SK-N-MC (cell line): ENCODE measurements at regions not wholly inside any gene's neighbourhood (a gene's known extent, or its start where the extent isn't known, plus 50 kb on each side); places are given as distances from the start of the nearest gene placed in this dataset.
"Not testable (repeated sequence)": the region's sequence is repeated elsewhere in the genome, so short reads cannot be mapped to it uniquely, and the experiment has no call there.

Experiments used
- DNase-seq: peaks from one replicate; pipeline ENCODE4 v3.0.0-alpha.2; 2011; ENCODE audit warnings: low read depth, low spot score
- H3K27ac ChIP-seq: fragments of 200-600 bp; sonication (generic); 2 replicates; pipeline ENCODE4 v1.5.1; 2016; ENCODE audit warnings: mixed run types
- H3K36me3 ChIP-seq: fragments of 200-600 bp; sonication (generic); 2 replicates; pipeline ENCODE4 v1.6.1; 2017; ENCODE audit warnings: antibody characterized with exemption, low read length, mixed read lengths; ENCODE audit not compliant: insufficient read depth
- H3K4me3 ChIP-seq: fragments of 200-600 bp; sonication (generic); 2 replicates; pipeline ENCODE4 v1.5.1; 2016
- H3K9ac ChIP-seq: fragments of 200-600 bp; sonication (generic); 2 replicates; pipeline ENCODE4 v1.8.0; 2017; ENCODE audit warnings: mixed run types, mixed read lengths; ENCODE audit not compliant: insufficient read length
- H3K9me3 ChIP-seq: fragments of 200-600 bp; sonication (generic); 2 replicates; pipeline ENCODE4 v1.6.1; 2017; ENCODE audit warnings: low read depth, mild to moderate bottlenecking, antibody characterized with exemption, low read length, moderate library complexity, mixed read lengths
- EZH2 ChIP-seq: fragments of 200-600 bp; sonication (generic); IDR thresholded peaks from one replicate; pipeline ENCODE4 v1.6.1; 2017; ENCODE audit warnings: antibody characterized with exemption
- FOXP2 ChIP-seq: optimal IDR thresholded peaks from 2 replicates; pipeline ENCODE3; 2011; ENCODE audit warnings: mild to moderate bottlenecking, moderate library complexity; ENCODE audit not compliant: insufficient read depth; ENCODE audit errors: extremely low read length, control extremely low read depth
- POLR2AphosphoS5 ChIP-seq: IDR thresholded peaks from 2 replicates; pipeline ENCODE4 v1.6.1; 2012; ENCODE audit warnings: mild to moderate bottlenecking, low read depth, low read length, borderline replicate concordance

DNA sequence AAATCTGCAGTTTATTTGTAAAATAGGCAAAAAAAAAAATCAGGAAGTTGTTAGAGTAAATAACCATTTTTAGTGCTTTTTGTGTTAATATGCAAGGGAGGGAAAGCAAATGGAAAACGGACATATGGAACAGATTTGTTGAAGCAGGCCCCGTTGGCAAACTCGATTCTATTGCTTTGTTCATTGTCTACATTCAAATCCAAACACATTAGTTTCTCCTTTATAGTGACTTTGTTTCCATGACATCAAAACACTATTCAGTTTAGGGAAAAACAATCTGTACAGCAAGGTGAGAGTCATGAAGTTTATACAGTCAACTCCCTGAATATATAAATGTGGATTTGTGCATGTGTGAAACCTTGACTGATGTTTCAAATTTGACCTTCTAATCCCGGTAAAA, 142.2 kb downstream of the FAM47A start:
- Histone ChIP-seq H3K9ac (no peak overlapping the region), H3K27ac (no peak overlapping the region), H3K9me3 (no peaks in the 10 kb centered on the region), H3K36me3 (no peaks in the 10 kb centered on the region), H3K4me3 (no peak overlapping the region; the same call in 1 of the 2 replicates)
- TF ChIP-seq EZH2 (no peak), FOXP2 (no peak), POLR2AphosphoS5 (no peak)
- DNase-seq: no peak

DNA sequence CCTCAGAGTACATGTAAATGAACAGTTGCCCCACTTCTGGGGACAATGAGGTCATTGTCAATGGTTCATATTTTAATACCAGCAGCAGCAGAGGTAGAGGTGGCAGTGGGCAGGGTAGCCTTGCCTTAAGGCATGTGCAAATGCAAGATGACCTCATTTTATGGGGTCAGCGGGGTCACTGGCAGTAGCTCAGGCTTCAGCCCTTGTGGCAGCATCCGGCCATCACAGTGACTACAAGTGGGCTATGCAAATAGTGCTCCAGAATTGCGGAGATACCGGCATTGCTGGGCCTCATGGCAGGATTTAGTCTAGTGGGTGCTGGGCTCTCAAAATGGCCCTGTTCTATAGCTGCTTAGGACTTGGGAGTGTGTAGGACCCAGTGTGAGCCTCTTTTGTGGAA, 144.7 kb downstream of the FAM47A start:
- no peak for TF ChIP-seq EZH2
- TF ChIP-seq FOXP2: no peak
- TF ChIP-seq POLR2AphosphoS5: no peak
- no peak overlapping the region for H3K9ac ChIP-seq
- H3K27ac ChIP-seq: no peak overlapping the region
- no peaks in the 10 kb centered on the region for H3K9me3 ChIP-seq
- H3K36me3 ChIP-seq: no peaks in the 10 kb centered on the region
- H3K4me3 ChIP-seq: no peak overlapping the region
- DNase-seq: no peak

DNA sequence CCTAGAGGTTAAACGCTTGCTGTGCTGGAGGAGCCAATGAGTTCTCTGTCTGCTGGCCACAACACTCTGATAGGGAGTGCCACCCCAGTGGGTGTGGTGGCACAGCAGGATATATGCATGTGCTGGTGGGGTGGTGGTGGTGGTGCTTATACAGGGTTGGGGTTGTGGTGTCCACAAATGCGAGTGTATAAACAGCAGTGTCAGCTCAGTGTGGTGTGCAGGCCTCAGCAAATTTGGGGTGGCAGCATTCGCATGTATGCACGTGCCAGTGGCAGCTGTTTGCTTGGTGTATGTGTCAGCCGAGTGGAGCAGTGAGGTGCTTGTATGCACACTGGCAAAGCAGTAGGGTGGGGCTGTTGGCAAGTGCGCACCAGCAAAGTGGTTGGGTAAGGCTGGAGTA, 157.4 kb downstream of the FAM47A start:
- TF ChIP-seq EZH2 (no peak), FOXP2 (no peak), POLR2AphosphoS5 (no peak)
- Histone ChIP-seq H3K36me3 (no peaks in the 10 kb centered on the region), H3K27ac (no peak overlapping the region), H3K9me3 (no peaks in the 10 kb centered on the region), H3K4me3 (no peak overlapping the region), H3K9ac (no peak overlapping the region)
- no peak for DNase-seq

DNA sequence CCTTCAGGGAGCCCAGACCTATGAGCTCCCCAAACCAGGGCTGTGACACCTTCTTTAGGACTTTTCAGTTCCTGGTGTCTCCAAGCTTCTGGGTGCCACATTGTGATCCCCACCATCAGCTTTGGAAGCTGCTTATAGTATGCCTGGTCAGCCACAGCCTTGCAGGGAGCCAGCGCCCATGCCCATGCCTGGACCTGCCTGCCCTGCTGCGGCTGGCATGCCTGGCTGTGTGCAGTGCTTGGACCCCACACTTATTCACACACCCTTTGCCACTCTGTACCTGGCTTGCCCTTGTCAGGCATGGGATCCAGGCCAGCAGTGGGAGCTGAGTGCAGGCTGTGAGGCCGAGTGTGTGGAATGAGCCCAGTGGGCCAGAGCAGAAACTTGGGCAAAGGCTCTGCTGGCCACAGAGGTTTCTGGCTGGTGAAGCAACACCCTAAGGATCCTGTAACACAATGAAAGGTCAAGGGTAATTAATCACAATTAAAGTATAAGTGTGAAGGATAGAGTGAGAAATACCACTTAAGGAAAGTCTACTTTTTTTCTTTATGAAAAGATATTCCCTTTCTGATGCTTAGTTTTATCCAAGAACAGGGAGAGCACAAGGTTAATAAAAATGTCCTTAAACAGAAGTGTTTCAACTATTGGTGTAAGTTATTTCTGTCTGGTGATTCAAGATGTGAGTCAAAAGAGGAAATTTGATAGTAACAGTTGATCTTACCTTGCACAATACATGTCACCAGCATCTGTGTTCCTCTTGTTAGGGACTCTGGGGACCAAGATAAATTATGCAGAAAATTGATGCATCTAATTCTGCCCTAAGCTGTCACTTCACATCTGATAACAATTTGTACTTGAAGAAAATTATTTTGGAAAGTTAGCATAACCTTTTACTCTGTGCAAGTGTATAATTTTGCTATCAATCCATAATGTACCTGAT, 161.8 kb downstream of the FAM47A start:
- DNase-seq: no peak
- Histone ChIP-seq H3K4me3 (no peak overlapping the region), H3K36me3 (no peaks in the 10 kb centered on the region), H3K9me3 (no peaks in the 10 kb centered on the region), H3K27ac (no peak overlapping the region), H3K9ac (no peak overlapping the region)
- TF ChIP-seq POLR2AphosphoS5 (no peak), FOXP2 (no peak), EZH2 (no peak)

DNA sequence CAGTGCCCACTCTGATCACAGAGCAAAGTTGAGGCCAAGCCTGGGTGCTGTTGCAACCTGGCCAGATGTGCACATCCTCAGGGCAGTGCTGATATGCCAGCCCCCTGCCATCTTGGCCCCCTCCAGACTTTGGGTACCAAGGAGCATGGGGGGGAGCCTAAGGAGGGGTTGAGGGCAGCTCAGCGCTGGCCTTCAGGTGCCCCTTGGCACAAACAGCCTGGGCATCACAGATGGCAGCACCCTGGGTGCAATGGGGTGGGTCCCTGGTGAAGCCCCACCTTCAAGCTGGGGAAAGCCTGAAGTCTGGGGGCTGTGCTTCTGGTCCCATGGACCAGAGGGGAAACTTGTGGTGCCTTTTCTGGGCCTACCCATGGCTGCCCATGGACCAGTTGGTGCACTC, 163.0 kb downstream of the FAM47A start:
- no peak overlapping the region for H3K4me3 ChIP-seq
- TF ChIP-seq FOXP2: no peak
- TF ChIP-seq POLR2AphosphoS5: no peak
- no peak for TF ChIP-seq EZH2
- no peak overlapping the region for H3K27ac ChIP-seq
- no peak overlapping the region for H3K9ac ChIP-seq
- no peaks in the 10 kb centered on the region for H3K36me3 ChIP-seq
- DNase-seq: no peak
- no peaks in the 10 kb centered on the region for H3K9me3 ChIP-seq

DNA sequence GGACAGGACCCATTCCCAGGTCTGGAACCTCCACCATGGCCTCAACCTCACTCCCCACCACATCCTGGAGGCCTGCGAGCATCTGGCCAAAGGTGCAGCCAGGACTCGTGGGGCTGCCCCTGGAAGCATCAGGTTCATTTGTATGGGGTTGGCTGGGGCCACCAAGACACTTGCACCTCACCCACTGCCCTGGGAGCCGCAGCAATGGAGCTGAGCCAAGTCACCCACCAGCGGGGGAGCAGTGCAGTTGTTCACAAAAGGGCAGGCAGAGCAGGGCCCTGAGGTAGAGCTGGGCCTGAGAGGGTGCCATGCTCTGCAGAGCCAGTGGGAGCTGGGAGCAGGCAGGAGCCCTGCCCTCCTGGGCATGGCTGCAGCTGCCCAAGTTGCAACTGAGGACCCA, 163.5 kb downstream of the FAM47A start:
- Histone ChIP-seq H3K27ac (no peak overlapping the region), H3K9ac (no peak overlapping the region), H3K4me3 (no peak overlapping the region), H3K9me3 (no peaks in the 10 kb centered on the region), H3K36me3 (no peaks in the 10 kb centered on the region)
- no peak for DNase-seq
- TF ChIP-seq EZH2 (no peak), FOXP2 (no peak), POLR2AphosphoS5 (no peak)

DNA sequence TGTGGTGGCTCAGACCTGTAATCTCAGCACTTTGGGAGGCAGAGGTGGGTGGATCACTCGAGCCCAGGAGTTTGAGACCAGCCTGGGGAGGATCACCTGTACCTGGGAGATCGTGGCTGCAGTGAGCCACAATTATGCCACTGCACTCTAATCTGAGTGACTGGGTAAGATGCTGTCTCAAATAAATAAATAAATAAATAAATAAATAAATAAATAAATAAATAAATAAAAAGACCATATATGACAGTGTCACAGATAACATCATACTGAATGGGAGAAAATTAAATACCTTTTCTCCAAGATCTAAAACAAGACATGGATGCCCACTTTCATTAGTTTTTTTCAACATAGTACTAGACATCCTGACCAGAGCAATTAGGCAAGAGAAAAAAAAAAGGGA, 182.8 kb downstream of the FAM47A start:
- Histone ChIP-seq H3K9ac (no peak overlapping the region), H3K36me3 (no peaks in the 10 kb centered on the region), H3K4me3 (no peak overlapping the region), H3K27ac (no peak overlapping the region), H3K9me3 (no peaks in the 10 kb centered on the region)
- TF ChIP-seq EZH2: no peak
- no peak for TF ChIP-seq POLR2AphosphoS5
- TF ChIP-seq FOXP2: no peak
- DNase-seq: no peak

DNA sequence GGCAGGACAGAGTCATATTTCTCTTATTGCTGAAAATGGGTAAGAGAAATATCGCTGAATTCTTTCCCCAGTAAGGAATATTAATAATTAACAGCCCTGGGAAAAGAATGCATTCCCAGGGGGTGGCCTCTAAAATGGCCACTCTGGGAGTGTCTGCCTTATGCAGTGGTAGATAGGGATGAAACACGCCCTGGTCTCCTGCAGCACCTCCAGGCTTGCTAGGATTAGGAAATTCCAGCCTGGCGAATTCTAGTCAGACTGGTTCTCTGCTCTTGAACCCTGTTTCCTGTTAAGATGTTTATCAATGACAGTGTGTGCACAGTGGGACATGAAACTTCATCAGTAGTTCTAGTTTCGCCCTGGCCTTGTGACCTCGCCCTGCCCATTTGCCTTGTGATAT, 205.9 kb downstream of the FAM47A start:
- H3K27ac ChIP-seq, H3K4me3 ChIP-seq, DNase-seq, H3K36me3 ChIP-seq, H3K9me3 ChIP-seq, H3K9ac ChIP-seq: not testable (repeated sequence)

DNA sequence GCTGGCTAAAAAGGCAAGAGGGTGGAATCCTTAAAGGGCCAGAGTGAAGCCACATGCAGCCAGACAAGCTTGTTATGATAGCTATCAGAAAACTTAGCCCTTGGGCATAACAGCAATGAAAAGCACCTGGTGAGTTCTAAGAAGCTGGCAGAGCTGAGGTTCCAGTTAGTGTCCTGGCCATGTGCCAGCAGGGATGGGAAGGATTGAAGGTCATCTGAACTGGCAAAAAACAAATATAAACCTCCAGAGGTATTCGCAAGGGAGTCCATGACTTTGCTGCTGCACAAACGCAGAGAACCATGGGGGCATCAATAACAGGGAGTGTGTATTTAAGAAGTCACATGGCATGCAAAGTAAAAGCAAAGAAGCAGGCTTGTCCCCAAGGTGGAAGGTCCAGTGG, 208.9 kb downstream of the FAM47A start:
- Histone ChIP-seq H3K9ac (no peak overlapping the region), H3K4me3 (no peak overlapping the region), H3K36me3 (no peaks in the 10 kb centered on the region), H3K27ac (no peak overlapping the region), H3K9me3 (no peaks in the 10 kb centered on the region)
- DNase-seq: no peak
- TF ChIP-seq FOXP2 (no peak), POLR2AphosphoS5 (no peak), EZH2 (no peak)

DNA sequence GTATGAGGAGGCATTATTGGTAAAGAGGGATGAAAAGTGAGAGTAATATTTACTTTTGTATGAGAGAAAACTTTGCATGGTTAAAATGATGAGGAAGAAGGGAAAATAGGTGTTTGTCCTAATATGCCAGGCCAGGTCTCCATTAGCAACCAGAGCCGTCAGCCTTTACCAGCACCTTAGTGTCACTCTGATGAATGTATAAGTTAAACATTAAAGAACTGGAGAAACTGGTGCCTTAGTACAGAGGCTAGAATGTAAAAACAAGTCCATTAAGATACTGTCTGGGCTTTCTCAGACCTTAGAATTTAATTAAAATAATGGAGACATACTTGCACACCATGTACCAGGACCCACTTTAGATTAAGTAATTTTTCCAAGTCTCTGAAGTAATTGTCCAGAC, 222.3 kb downstream of the FAM47A start:
- H3K36me3 ChIP-seq: no peaks in the 10 kb centered on the region
- H3K4me3 ChIP-seq: no peak overlapping the region
- H3K27ac ChIP-seq: no peak overlapping the region
- DNase-seq: no peak
- no peaks in the 10 kb centered on the region for H3K9me3 ChIP-seq
- no peak overlapping the region for H3K9ac ChIP-seq
- TF ChIP-seq FOXP2 (no peak), EZH2 (no peak), POLR2AphosphoS5 (no peak)
